HL-60 (cell line): ENCODE measurements at regions not wholly inside any gene's neighbourhood (a gene's known extent, or its start where the extent isn't known, plus 50 kb on each side); places are given as distances from the start of the nearest gene placed in this dataset.

Experiments used
- DNase-seq, 2 experiments: peaks; one replicate each; pipeline ENCODE4 v3.0.0-alpha.2; 2010 to 2020; ENCODE audit warnings: low read depth in 1 of 2, low spot score in 1 of 2
- H3K27ac ChIP-seq: fragments of 250-450 bp; sonication (Bioruptor Pico); replicated peaks from 2 replicates; pipeline ENCODE4 v1.5.1; 2020; ENCODE audit warnings: mild to moderate bottlenecking, moderate library complexity
- H3K27me3 ChIP-seq: fragments of 250-450 bp; sonication (Bioruptor Pico); 2 replicates; pipeline ENCODE4 v1.5.1; 2021; ENCODE audit warnings: mild to moderate bottlenecking, moderate library complexity; ENCODE audit not compliant: insufficient read depth, poor library complexity, severe bottlenecking
- H3K4me3 ChIP-seq: replicated peaks from 2 replicates; pipeline ENCODE4 v1.5.1; 2011; ENCODE audit warnings: mild to moderate bottlenecking, control low read depth, low read length; ENCODE audit not compliant: insufficient read depth
- GABPA ChIP-seq: IDR thresholded peaks from 2 replicates; pipeline ENCODE4 v1.6.1; 2012; ENCODE audit warnings: low read depth
- POLR2AphosphoS5 ChIP-seq: IDR thresholded peaks from 2 replicates; pipeline ENCODE4 v1.6.1; 2012; ENCODE audit warnings: low read depth
- SPI1 ChIP-seq: IDR thresholded peaks from 2 replicates; pipeline ENCODE4 v1.6.1; 2012; ENCODE audit warnings: low read depth, mild to moderate bottlenecking, borderline replicate concordance
- TF ChIP-seq, protein P1 (sequence below): IDR thresholded peaks from one replicate; pipeline ENCODE4 v1.5.1; 2011; ENCODE audit warnings: low read length, control low read depth, inconsistent platforms; ENCODE audit not compliant: insufficient read depth
- TF ChIP-seq, protein P2 (sequence below): IDR thresholded peaks from 2 replicates; pipeline ENCODE4 v1.6.1; 2012; ENCODE audit warnings: low read depth; ENCODE audit not compliant: insufficient replicate concordance

DNA sequence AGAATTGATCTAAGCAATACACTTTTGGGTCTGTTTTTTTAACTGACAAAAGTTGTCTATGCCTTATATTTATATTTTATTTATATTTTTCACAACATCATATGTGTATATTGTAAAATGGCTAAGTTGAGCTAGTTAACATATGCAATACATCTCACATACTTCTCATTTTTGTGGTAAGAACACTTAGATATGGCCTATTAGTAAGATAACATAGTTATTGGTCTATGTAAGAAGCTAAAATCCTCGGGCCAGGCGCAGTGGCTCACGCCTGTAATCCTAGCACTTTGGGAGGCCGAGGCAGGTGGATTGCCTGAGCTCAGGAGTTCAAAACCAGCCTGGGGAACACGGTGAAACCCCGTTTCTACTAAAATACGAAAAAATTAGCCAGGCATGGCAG lies 275.6 kb upstream of the ID2 start:
- Histone ChIP-seq H3K27me3 (no peaks in the 10 kb centered on the region), H3K27ac (no peak overlapping the region), H3K4me3 (no peak overlapping the region)
- DNase-seq = no peak
- no peak for TF ChIP-seq POLR2AphosphoS5
- TF ChIP-seq, protein P1, sequence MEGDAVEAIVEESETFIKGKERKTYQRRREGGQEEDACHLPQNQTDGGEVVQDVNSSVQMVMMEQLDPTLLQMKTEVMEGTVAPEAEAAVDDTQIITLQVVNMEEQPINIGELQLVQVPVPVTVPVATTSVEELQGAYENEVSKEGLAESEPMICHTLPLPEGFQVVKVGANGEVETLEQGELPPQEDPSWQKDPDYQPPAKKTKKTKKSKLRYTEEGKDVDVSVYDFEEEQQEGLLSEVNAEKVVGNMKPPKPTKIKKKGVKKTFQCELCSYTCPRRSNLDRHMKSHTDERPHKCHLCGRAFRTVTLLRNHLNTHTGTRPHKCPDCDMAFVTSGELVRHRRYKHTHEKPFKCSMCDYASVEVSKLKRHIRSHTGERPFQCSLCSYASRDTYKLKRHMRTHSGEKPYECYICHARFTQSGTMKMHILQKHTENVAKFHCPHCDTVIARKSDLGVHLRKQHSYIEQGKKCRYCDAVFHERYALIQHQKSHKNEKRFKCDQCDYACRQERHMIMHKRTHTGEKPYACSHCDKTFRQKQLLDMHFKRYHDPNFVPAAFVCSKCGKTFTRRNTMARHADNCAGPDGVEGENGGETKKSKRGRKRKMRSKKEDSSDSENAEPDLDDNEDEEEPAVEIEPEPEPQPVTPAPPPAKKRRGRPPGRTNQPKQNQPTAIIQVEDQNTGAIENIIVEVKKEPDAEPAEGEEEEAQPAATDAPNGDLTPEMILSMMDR = no peak
- TF ChIP-seq, protein P2, sequence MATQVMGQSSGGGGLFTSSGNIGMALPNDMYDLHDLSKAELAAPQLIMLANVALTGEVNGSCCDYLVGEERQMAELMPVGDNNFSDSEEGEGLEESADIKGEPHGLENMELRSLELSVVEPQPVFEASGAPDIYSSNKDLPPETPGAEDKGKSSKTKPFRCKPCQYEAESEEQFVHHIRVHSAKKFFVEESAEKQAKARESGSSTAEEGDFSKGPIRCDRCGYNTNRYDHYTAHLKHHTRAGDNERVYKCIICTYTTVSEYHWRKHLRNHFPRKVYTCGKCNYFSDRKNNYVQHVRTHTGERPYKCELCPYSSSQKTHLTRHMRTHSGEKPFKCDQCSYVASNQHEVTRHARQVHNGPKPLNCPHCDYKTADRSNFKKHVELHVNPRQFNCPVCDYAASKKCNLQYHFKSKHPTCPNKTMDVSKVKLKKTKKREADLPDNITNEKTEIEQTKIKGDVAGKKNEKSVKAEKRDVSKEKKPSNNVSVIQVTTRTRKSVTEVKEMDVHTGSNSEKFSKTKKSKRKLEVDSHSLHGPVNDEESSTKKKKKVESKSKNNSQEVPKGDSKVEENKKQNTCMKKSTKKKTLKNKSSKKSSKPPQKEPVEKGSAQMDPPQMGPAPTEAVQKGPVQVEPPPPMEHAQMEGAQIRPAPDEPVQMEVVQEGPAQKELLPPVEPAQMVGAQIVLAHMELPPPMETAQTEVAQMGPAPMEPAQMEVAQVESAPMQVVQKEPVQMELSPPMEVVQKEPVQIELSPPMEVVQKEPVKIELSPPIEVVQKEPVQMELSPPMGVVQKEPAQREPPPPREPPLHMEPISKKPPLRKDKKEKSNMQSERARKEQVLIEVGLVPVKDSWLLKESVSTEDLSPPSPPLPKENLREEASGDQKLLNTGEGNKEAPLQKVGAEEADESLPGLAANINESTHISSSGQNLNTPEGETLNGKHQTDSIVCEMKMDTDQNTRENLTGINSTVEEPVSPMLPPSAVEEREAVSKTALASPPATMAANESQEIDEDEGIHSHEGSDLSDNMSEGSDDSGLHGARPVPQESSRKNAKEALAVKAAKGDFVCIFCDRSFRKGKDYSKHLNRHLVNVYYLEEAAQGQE = no peak
- TF ChIP-seq SPI1 = no peak
- TF ChIP-seq GABPA = no peak

DNA sequence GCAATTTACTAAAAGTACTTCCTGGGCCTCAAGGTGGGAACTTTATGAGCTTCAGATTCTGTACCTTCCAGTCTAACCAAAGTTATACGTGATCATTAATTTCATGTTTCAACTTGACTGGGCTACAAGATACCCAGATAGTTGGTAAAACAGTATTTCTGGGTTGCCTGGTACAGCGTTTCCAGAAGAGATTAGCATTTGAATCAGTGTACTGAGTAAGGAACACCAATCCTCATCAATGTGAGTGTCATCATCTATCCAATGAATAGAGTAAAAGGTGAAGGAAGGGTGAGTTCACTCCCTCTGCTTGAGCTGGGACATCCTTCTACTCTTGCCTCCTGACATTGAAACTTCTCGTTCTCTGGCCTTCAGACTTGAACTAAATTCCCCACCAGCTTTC lies 274.5 kb upstream of the ID2 start:
- Histone ChIP-seq H3K27ac (no peak overlapping the region), H3K27me3 (no peaks in the 10 kb centered on the region), H3K4me3 (no peak overlapping the region)
- no peak for DNase-seq
- TF ChIP-seq, protein P1 = no peak
- no peak for TF ChIP-seq GABPA
- TF ChIP-seq, protein P2 = no peak
- no peak for TF ChIP-seq POLR2AphosphoS5
- TF ChIP-seq SPI1 = no peak

DNA sequence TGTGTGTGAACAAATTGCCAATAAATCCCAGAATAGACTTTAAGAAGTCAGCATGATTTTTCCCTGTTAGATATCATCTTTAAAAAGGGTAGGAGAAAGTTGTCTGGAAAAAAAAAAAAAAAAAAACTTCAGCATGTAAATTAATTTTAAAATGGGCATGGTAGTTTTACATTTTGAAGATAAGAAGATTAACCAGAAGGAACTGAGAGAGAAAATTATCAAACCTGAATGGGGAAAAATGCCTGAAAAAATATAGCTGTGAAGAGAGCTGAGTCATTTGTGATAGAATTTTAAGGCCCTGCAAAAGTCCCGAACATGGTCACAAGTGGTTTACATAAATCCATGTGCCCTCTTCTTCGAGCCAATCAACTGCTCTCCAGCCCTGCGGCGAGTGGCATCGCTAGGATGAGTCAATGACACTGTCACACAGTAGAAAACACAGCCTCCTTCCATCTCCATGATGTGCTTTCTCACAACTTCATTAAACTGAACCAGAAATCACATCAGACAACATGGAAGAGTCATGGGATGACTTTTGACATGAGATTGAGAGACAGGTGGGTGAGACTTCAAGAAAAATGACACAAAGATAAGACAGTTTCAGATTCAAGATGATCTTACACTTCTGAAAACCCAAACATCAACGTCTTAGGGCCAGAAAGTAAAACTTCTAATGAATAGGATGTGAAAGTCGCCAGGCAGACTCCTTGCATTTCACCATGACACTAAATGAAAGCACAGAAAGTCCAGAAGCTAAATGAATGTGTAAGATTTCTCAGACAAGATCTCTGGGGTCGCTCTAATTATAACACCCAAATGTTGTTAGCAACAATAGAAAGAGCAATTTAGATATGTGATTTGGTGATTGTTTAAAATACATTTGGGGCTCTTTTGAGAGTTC lies 273.0 kb upstream of the ID2 start:
- no peak overlapping the region for H3K4me3 ChIP-seq
- H3K27ac ChIP-seq = no peak overlapping the region
- no peak for DNase-seq
- TF ChIP-seq, protein P1 = no peak
- no peak for TF ChIP-seq POLR2AphosphoS5
- TF ChIP-seq, protein P2 = no peak
- TF ChIP-seq GABPA = no peak
- TF ChIP-seq SPI1 = no peak
- no peaks in the 10 kb centered on the region for H3K27me3 ChIP-seq
